GM18909 (cell line): ENCODE measurements at regions not wholly inside any gene's neighbourhood (a gene's known extent, or its start where the extent isn't known, plus 50 kb on each side); places are given as distances from the start of the nearest gene placed in this dataset.

Experiments
- ATAC-seq: cut with Tn5 transposase; IDR thresholded peaks from one replicate; pipeline ENCODE4 v1.9.1; 2021; ENCODE audit warnings: mild to moderate bottlenecking; ENCODE audit not compliant: unreplicated experiment, poor library complexity

- no peak for ATAC-seq
These were observed 129.1 kb downstream of the TPRA1 start for GRCh38 chr3:127461286-127461910.

DNA sequence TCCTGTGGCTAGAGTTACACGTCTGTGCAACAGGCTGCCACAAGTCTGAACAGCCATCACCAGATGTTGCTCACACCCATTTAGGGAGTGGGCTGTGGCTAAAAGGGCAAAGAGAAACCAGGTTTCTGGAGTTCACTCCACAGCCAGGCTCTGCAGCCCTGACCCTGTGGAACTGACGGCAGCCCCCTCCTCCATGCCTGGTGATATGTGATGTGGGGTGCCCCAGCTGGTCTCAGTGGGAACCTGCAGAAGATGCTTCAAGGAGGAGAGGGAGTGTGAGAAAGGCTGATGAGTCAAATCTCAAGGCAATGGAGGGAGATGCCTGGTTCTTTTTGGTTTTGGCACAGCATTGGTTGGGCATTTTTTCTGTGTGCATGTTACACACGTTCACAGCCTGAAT is 130.6 kb downstream of the TPRA1 start:
- no peak for ATAC-seq

- ATAC-seq = no peak
These were observed 131.6 kb downstream of the TPRA1 start for GRCh38 chr3:127458696-127459604.

DNA sequence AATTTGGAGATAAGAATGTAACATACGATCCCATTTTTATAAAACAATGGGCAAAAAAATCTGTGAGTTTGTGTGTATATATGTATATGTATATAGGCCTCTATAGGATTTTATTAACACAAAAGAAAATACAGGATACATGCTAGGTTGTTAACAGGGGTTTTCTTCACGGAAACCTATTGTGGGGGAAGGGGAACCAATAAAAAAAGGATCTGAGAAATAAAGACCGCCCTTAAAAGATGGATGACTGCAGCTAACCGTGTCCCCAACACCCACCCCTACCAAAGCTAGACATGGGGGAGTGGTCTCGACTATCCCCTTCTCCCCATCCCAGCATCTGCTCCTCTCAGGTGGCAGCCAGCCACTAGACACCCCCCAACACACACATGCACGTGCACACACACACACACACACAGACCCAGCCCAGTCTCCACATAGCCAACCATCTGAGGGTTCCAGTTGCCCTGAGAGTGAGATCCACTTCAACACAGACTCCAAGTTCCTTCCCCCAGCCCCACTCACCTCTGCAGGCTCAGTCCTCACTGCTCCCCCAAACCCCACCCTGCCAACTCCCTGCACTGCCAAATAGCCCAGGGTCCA is 132.9 kb downstream of the TPRA1 start:
- ATAC-seq = no peak

DNA sequence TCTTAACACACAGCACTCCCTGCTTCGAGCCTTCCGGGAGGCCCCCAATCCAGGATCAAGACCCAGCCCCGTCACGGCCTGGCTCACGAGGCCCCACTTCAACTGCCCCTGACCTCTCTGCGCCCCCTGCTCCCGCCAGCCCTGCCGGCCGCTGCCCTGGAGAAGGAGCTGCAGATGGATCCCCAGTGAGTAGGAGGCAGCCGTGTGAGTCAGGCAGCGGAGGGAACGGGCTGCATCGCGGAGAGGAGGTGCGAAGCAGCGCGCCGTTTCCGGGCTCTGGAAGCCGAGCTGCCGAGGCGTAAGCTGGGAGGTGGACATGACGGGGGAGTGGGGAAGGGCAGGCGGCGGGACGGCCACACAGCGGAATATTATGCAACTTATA is 133.4 kb downstream of the TPRA1 start:
- no peak for ATAC-seq

DNA sequence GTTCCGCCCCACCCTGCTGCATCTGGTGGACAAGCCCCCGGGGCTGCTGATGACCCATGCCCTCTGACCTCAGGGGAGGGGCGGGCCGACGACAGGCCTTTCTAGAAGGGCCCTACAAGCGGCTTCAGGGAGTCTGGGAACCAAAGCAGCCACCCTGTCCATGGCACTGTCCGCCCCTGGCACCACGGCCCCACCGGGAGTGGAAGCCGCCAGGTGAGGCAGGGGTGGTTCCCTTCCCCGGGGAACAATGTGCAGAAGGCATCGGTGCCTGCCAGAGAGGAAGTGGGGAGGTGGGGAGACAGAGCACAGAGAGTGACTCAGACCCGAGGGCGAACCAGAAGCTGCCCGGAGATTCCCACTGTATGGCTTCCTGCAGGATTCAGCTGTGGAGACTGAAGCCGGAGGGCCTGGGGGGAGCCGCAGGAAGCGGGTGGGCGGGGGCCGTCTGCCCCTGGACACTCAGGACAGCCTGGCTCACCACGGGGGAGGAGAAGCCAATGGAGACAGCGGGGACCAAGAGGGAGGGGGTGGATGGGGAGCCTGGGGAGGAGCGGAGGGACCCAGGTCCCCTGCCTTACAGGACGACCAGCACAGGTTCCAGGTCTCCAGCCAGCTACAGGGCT is 134.0 kb downstream of the TPRA1 start:
- ATAC-seq = no peak

GRCh38 chr3:127455541-127456450 is 134.7 kb downstream of the TPRA1 start:
- peak; percentile 78 for ATAC-seq

DNA sequence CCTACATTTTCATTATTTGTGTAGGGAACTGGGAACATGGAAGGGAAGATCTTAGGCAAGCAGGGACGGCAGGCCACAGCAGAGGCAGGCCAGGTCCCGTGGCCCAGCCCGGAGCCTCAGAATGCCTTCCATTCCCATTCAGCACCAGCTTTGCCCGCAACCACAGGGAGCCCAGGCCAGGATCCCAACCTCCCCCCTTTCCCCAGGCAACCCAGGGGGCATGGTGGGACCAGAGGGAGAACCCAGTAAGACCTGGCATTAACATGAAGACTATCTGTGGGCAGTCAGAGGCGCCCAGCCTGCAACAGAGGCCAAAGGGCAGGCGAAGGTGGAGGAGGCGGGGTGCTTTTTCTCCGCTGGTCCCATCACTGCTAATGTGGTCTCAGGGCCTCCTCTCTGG is 135.6 kb downstream of the TPRA1 start:
- no peak for ATAC-seq

DNA sequence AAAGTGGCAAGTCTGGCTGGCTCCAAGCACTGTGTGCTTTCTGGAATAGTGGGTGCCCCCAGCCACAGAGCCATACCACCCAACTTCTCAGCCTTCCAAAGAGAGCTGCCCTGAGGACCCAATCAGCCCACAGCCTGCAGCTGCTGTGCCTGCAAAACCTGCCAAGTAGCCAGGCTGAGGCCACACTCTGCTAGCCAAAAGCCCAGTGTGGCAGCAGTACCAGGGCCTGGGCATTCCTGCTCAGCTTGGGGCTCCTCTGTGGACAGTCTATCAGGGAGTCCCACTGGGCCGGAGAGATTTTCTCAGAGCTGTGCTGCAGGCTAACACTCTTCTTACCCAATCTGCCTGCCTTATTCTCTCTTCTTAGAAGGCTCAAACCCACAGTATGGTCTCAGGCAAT is 136.5 kb downstream of the TPRA1 start:
- no peak for ATAC-seq

GRCh38 chr3:127452321-127452821 is 138.2 kb downstream of the TPRA1 start:
- no peak for ATAC-seq

GRCh38 chr3:127451321-127451720 is 139.2 kb downstream of the TPRA1 start:
- no peak for ATAC-seq

GRCh38 chr3:127450331-127450730 is 140.2 kb downstream of the TPRA1 start:
- ATAC-seq = no peak

- no peak for ATAC-seq
These were observed 140.9 kb downstream of the TPRA1 start for GRCh38 chr3:127449486-127450212.

DNA sequence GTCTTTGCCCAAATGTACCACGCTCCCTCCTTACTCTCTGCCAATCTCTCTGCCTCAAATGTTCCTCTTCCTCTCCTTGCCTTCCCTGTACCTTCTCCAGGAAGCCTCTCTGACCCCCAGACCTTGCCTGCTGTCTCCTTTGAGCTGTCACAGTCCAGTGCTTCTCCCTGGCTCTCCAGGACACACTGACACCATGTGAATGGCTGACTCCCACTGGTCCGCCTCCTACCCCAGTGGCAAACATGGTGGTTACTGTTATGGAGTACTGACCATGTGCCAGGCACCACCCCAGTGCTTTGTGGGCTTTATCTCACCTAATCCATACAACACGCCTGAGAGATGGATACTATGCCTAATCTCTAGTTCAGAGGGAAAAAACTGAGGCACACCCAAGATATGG is 141.9 kb downstream of the TPRA1 start:
- ATAC-seq = no peak

DNA sequence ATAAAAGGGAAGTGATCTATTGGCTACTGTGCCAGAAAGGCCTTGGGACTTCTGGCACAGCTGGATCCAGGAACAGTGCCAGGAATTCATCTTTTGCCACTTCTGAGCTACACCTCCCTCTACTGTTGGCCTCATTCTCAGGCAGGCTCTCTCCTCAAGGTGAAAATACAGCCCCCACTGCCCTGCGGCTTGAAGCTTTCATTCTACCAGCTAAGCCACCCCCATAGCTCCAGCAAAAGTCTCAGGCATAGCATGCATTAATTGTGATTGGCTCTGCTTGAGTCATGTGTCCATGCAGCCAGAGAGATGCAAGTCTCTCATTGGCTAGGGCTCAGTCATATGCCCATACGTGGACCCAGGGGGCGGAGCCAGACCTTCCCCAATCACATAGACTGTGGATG is 142.4 kb downstream of the TPRA1 start:
- ATAC-seq = no peak

GRCh38 chr3:127446756-127447155 is 143.8 kb downstream of the TPRA1 start:
- ATAC-seq = no peak

DNA sequence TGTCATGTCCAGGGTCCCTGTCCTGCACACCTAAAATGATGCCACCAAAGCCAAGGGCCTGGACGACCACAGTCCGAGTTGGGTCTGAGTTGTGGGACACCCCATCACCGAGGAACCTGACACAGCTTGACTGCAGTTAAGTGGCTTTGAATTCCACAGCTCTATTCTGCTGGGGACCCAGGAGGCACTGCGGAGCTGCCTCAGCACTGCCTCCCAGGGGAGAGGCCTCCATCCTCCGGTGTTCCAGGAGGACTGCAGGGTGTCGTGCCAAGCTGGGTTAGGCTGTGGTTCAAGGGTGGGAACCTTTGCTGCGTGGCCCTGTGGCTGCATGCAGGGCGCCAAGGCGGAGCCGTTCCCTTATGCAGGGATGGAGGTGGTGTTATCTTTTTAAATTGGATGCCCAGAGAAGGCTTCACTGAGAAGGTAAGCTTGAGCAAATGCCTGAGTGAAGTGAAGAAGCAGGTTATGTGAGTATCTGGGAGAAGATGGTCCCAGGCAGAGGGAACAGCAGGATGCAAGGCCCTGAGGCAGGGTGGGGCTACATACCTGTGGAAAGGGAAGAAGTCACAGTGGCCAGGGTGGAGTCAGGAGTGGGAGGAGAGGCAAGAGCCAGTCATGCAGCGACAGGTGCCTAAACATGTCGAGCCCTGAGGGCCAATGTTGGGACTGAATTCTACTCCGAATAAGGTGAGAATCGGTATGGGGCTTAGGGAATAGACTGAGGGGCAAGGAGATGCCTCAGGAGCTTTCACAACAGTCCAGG is 144.8 kb downstream of the TPRA1 start:
- ATAC-seq = no peak

DNA sequence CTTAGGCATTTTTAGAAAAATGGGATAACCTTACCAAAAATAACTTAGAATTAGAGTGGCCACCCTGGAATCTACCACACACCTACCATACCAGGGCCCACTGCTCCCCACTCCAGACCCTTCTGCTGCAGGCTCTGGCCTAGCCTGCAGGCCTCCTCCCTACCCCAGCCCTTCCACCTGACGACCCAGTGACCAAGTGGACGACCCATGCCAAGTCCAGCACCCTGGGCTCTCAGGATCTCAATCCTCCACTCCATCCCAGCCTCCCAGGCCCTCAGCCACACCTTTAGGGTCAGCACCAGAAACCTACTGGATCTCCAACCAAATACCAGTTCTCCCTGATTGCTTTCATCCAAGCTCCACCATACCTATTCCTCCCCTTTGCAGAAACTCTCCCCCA is 145.8 kb downstream of the TPRA1 start:
- no peak for ATAC-seq
